ENCODE measurements at regions not wholly inside any gene's neighbourhood (a gene's known extent, or its start where the extent isn't known, plus 50 kb on each side); places are given as distances from the start of the nearest gene placed in this dataset.

DNA sequence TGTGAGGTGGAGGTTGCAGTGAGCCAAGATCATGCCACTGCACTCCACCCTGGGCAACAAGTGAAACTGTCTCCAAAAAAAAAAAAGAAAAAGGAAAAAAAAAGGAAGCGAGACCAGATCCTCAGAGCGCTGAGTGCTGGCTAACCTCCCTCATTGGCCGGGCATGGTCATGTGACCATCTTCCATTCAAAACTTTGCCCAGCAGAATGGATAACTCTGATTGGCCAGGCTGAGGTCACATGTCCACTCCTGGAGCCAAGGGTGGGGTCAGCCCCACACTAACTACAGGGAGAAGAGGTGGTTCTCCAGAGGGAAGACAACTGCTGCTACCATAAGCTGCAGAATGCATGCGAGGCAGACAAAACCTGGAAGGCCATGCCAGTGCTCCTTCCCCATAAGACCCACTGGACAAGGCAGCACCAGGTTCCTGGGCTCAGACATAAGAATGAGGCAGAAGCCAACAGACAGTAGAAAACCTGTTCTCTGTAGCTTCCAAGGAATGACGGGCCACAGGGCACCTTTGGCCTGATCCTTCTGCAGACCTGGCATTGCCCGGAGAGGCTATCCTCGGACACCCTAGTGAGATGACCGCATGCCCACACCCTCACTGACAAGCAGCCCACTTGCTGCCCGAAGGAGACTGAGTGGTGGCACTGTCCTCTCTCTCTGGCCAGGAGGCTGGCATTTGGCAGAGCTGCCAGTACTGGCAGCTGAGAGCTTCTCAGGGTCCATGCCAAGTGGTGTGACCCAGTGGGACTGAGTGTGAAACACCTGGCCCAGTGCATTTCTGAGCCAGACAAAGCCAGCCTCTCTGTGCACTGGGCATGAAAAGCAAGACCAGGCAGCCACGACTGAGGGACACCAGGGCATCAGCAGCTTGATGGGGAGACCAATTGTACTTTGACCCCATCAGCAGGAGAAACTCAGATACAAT, 311.9 kb upstream of the SULF2 start:
- no peak for DNase-seq

DNA sequence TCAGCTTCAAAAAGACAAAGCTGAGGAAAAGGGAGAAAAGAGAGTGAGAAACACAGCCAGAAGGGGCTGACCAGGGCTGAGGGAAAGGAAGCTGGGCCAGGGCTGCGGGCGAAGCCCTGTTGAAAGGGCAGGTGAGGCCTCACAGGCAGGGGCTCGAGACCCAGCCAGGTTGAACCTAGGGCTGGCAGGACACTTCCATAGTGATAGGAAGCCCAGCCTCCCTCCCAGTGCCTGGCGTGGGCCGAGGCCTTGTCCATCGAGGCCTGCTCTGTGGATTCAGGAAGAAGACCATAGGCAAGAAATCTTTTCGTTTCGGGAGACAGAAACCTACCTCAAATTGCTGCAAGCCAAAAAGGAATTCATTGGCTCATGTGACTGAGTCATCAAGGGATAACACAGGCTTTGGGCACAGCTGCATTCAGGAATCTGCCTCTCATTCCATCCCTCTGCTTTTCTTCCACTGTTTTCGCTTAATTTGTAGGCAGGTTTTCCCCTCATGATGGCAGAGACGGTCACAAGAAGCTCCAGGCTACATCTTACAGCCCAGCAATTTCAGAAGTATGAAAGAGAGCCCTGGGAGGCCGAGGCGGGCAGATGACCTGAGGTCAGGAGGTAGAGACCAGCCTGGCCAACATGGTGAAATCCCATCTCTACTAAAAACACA, 311.1 kb upstream of the SULF2 start:
- no peak for DNase-seq

GRCh38 chr20:48094944-48095343, 309.7 kb upstream of the SULF2 start:
- no peak for DNase-seq

- DNase-seq: no peak
Observed at GRCh38 chr20:48094196-48094749, 309.0 kb upstream of the SULF2 start.

DNA sequence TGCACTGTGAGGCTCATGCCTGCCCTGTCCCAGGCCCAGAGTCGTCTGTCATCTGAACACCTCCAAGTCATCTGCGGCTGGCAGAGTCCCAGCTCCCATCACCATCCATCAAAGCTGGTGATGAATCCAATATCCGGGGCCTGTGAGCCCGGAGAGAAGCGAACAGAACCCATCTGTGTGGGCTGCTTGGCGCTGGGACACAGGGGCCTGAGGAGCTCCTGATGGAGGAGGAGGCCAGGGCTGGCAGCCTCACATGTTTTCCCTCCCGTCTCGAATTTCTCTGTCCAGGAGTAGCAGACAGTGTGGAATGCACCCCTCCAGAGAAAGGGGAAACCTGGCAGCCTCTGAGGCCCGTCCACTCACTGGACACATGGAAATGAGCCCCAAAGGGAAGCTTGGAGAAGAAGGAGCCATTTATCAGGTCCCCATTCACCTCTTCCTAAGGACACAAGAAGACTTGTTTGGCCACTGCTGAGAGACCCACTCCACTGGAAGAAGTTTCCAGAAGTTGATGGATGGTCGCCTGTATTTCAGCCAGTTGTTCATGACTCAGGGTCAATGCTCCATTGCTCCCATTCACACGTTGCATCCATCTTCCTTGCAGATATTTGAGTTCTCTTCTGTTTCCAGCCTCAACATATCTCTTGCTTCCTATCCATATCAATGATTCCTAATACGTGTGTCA, 307.5 kb upstream of the SULF2 start:
- DNase-seq: no peak

- DNase-seq: no peak
Observed at GRCh38 chr20:48090784-48091183, 305.5 kb upstream of the SULF2 start.

GRCh38 chr20:48090314-48090713, 305.0 kb upstream of the SULF2 start:
- no peak for DNase-seq

DNA sequence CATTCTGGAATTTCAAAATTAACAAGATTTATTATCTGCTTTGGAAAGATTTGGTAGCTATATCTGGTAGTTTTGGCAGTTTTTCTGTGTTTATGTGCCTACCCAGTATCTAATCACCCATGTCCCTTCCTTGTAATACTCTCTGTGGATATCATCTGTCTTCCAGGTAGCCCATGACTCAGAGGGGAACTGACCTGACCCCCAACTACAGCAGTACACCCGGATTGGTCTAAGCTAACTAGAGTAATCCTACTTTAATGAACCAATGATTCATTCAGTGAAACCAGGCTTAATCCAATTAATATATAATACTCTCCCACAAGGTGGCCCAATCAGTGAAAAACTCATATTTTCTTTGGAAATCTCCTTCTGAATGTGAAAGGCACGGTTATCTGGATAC, 295.3 kb upstream of the SULF2 start:
- DNase-seq: no peak

DNA sequence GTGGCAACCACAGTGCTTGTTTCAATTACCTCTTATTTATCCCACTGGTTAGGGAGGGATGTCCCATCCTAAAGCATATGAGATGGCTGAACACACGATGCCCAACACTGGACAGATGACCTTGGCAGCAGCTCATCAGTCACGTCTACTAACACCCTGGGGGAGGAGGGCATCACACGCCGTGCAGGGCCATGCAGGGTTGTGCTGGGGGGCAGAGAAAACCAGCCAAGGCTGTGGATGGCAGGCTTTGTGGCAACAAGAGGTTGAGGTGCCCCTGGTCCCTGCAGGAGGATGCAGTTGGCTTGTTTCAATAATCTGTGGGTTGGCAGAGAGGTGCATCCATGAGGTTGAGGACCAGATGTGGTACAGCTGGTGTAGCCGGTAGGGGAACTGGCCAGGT, 293.7 kb upstream of the SULF2 start:
- DNase-seq: no peak

- no peak for DNase-seq
Observed at GRCh38 chr20:48076747-48077146, 291.5 kb upstream of the SULF2 start.

- no peak for DNase-seq
Observed at GRCh38 chr20:48076247-48076646, 291.0 kb upstream of the SULF2 start.

DNA sequence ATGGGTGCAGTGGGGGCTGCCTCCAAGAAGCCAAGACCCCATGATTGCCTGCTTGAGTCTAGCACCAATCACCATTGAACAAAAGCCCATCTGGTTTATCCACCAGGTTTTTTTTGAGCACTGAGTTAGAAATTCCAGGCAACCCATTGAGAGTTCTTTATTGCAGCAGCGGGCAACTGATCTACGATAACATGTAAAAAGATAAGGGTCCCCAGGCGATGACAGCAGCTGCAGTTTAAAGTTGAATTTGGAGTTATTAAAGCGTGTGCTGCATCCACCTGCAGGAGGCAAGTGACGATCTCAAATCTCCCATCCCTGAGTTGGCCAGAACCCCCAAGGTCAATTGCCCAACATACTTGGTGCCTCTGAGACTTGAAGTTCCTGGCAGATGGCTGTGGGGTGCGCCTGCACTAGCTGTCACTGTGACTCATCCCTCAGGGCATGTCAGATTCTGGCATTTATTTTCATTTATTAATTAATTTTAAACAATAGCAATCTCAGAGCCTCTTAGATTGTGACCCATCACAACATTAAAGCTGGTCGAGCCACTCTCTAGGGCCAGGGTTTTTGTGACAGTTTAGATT, 290.4 kb upstream of the SULF2 start:
- DNase-seq: no peak

DNA sequence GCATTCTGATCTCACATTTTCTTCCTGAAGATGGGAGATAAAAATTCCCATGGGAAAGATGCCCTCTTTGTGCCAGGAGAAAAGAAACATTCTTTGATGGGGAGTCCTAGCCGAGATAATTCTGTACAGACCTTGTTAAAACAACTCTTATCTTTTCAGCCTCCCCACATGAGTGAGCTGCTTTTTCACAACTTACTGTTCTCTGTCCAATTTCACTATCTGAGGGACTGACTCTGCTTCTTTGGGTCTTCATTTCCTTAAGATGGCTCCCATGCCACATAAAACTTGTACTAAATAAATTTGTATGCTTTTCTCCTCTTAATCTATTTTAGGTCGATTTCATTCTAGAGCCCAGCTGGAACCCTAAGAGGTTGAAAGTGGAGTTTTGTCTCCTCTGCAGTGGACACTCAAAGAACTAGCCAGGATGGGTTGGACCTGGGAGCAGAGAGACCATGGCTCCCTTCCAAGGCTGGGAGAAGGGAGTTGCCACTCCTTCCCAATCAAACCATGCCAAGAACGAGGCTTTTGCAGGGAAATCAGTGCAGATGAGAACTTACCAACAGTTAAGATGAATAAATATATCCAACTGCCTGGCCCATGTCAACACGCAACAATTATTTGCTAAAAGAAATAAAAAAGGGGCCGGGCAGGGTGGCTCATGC, 285.8 kb upstream of the SULF2 start:
- DNase-seq: no peak

DNA sequence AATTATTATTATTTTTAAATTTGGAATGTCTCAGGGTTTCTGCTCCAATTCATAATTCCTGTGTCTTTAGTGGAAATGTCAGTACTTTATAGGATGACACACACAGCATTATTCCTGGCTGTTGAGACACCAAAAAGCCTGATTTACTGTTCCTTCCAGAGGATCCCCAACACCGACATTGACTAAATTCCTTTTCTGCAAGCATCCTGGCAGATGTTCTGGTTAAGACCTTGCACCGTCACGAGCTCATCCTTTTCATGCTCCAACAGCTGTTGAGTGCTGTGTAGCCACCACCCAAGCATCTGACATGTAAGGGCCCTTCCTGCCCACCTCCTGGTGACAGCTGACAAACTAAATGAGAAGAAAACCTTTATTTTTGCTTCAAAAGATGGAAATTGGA, 284.3 kb upstream of the SULF2 start:
- DNase-seq: no peak

DNA sequence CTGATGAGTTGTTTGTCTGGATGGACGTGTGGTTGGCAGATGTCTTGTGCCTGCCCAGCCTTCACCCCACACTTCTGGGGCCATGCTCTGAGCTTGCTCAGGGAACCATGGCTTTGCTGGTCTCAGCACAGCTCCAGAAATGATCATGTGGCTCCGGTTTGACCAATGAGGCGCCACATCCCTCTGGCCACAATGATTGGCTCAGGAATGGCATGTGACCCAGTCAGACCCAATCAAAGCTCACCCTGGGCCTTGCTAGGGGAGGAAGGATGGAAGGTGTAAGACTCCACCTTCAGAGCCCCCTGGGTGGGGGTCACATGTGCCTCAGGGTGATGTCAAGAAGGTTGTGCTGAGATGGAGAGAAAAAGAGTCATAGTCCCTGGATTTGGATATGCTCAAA, 281.6 kb upstream of the SULF2 start:
- DNase-seq: no peak

GRCh38 chr20:48066246-48066645, 281.0 kb upstream of the SULF2 start:
- DNase-seq: no peak

DNA sequence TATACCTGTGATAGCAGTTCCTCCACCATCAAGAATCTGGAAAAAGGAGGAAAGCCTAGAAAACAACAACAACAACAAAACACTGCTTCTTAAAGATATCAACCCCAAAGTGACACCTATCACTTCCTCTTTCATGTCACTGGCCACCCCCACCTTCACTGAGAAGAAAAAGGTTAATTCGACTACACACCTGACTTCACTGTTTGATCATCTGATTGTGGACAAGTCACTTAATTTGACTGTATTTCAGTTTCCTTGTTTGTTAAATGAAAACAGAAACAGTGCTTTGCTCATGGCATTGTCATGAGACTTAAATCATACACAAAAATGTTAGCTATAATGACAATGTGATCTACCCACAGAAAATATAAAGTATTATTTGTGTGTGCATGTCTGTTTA, 280.6 kb upstream of the SULF2 start:
- DNase-seq: no peak

GRCh38 chr20:48064929-48065328, 279.6 kb upstream of the SULF2 start:
- no peak for DNase-seq

- no peak for DNase-seq
Observed at GRCh38 chr20:48060841-48061720, 275.8 kb upstream of the SULF2 start.

DNA sequence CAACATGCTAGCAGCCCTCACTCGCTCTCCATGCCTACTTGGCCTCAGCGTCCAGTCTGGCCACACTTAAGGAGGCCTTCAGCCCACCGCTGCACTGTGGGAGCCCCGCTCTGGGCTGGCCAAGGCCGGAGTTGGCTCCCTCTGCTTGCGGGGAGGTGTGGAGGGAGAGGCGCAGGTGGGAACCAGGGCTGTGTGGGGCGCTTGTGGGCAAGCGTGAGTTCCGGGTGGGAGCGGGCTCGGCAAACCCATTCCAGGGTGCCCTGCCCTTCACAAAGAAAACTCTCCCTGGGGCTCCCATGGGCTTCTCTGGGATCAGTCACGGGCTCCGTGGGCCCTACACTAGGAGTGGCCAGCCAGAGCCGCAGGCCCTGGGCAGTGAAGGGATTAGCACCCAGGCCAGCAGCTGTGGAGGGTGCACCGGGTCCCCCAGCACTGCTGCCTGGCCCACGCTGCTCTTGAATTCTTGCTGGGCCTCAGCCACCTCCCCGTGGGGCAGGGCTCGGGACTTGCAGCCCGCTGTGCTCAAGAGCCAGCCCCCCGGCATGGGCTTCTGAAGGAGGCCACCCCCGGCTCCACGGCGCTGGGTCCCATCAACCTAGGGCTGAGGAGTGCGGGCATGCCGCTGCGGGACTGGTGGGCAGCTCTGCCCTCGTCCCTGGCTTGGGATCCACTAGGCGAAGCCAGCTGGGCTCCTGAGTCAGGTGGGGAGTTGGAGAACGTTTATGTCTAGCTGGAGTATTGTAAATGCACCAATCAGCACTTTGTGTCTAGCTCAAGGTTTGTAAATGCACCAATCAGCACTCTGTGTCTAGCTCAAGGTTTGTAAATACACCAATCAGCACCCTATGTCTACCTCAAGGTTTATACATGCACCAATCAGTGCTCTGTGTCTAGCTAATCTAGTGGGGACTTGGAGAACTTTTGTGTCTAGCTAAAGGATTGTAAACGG, 273.6 kb upstream of the SULF2 start:
- DNase-seq: no peak
